ENCODE measurements at regions not wholly inside any gene's neighbourhood (a gene's known extent, or its start where the extent isn't known, plus 50 kb on each side); places are given as distances from the start of the nearest gene placed in this dataset.

DNA sequence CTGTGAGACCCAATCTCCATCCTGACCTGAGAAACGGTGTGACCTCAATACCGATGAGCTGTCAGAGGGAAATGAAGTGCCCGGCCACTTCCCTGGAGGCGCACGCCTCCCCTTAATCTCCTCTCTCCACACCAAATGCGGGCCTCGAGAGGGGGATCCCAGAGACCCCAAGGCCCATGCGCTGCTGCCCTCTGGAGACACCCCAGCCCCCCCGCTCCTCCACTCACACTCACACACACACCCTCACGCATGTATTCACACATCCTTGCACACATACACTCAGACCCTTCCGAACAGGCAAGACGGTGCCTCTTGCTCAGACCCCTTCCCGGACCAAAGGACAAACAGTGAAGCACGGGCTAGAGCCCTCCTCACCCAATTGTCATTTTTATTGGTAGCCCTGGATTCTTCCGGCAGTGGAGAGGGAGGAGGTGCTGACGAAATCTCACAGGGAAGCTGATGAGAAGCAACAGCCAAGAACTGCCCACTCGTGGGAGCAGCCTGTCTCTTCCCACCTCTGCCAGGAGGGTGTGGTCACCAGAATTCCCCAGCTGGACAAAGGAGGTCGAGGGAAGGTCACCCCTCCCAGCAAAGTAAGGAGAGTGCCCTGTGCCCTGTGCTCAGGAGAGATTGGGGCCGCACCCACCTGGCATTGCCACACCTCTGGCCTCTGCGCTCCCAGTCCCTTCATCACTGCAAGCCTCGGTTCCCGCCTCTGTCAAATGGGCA is 136.0 kb upstream of the TNRC6C start:
- TF ChIP-seq CTCF (IDR thresholded peaks at IDR 0.05) (no peak), POLR2AphosphoS5 (IDR thresholded peaks at IDR 0.05) (no peak), EP300 (IDR thresholded peaks at IDR 0.05) (no peak)

Measured in stomach (tissue), 4 donors.